HCT116 (cell line): ENCODE measurements at regions not wholly inside any gene's neighbourhood (a gene's known extent, or its start where the extent isn't known, plus 50 kb on each side); places are given as distances from the start of the nearest gene placed in this dataset.

Source experiments
- ATAC-seq: fragments of 200-7000 bp; cut with Tn5 transposase; 2 replicates; pipeline ENCODE4 v1.9.1; 2020; ENCODE audit warnings: mild to moderate bottlenecking, moderate library complexity
- BruUV-seq: library from RNA; stranded (reverse); fragments of 400-500 nt; replicated peaks from 2 replicates; lab custom pipeline; 2021; lab: Mats Ljungman, UMichigan
- CTCF ChIA-PET: fragments of 300-600 bp; sonication (Branson Sonifier 250); formaldehyde crosslinking; loops from one replicate; lab custom pipeline; 2021; ENCODE audit warnings: antibody characterized with exemption; lab: Charles Lee
- POLR2A ChIA-PET: fragments of 300-600, 350-600 bp; sonication (Branson Sonifier 250); formaldehyde crosslinking; loops from one replicate; lab custom pipeline; 2021; ENCODE audit warnings: antibody characterized with exemption; lab: Charles Lee
- RAD21 ChIA-PET, 2 experiments: fragments of 300-600 bp; sonication (Branson Sonifier 250); formaldehyde crosslinking; loops; one replicate each; lab custom pipeline; 2023; ENCODE audit warnings: low total read pairs in 2 of 2; ENCODE audit not compliant: uncharacterized antibody in 2 of 2, unreplicated experiment in 2 of 2, low non-redundant PET in 1 of 2; lab: Charles Lee
- DNase-seq: peaks from one replicate; pipeline ENCODE4 v3.0.0-alpha.2; 2010; ENCODE audit warnings: low read depth, low spot score
- H2AFZ ChIP-seq: fragments of 200-600 bp; shearing (Covaris generic), sonication (generic); 2 replicates; pipeline ENCODE4 v1.6.1; 2017; ENCODE audit warnings: low read depth, mixed run types, mixed read lengths, antibody characterized with exemption, low read length; ENCODE audit not compliant: poor library complexity, severe bottlenecking
- H3K27ac ChIP-seq: 2 replicates; pipeline ENCODE4 v1.5.1; 2012; ENCODE audit warnings: low read depth, low read length
- H3K27me3 ChIP-seq: fragments of 200-600 bp; sonication (generic); 2 replicates; pipeline ENCODE4 v1.6.1; 2016; ENCODE audit warnings: mixed run types, low read length, mixed read lengths; ENCODE audit not compliant: insufficient read depth
- H3K36me3 ChIP-seq, 2 experiments: fragments of 200-500 bp in 1 of 2; fragments of 200-600 bp in 1 of 2; sonication (Bioruptor generic) in 1 of 2; sonication (generic) in 1 of 2; 2 replicates each; pipeline versions ENCODE4 v1.5.1 to v1.6.1; 2014 to 2016; ENCODE audit warnings: low read length in 2 of 2, inconsistent platforms in 1 of 2, mixed read lengths in 1 of 2, mixed run types in 1 of 2; ENCODE audit not compliant: insufficient read depth in 2 of 2, control insufficient read depth in 1 of 2
- H3K4me1 ChIP-seq, 2 experiments: fragments of 200-600 bp in 1 of 2; sonication (generic) in 1 of 2; 2 replicates each; pipeline versions ENCODE4 v1.5.1 to v1.6.1; 2012 to 2017; ENCODE audit warnings: low read length in 2 of 2, inconsistent platforms in 1 of 2, mild to moderate bottlenecking in 1 of 2, mixed read lengths in 1 of 2, mixed run types in 1 of 2, moderate library complexity in 1 of 2; ENCODE audit not compliant: insufficient read depth in 2 of 2, control insufficient read depth in 1 of 2
- H3K4me2 ChIP-seq: fragments of 200-600 bp; sonication (generic); 2 replicates; pipeline ENCODE4 v1.6.1; 2017; ENCODE audit warnings: mixed run types, low read length, mixed read lengths
- H3K4me3 ChIP-seq, 2 experiments: fragments of 200-600 bp in 1 of 2; sonication (generic) in 1 of 2; replicated peaks in 1 of 2; 2 replicates each; pipeline ENCODE4 v1.5.1; 2011 to 2016; ENCODE audit warnings: low read length in 2 of 2, control low read depth in 1 of 2, low read depth in 1 of 2, mild to moderate bottlenecking in 1 of 2, mixed read lengths in 1 of 2, mixed run types in 1 of 2
- H3K79me2 ChIP-seq: fragments of 200-600 bp; sonication (generic); 2 replicates; pipeline ENCODE4 v1.6.1; 2017; ENCODE audit warnings: mild to moderate bottlenecking, mixed run types, low read length, moderate library complexity, mixed read lengths; ENCODE audit not compliant: insufficient read depth
- H3K9ac ChIP-seq: fragments of 200-600 bp; sonication (generic); 2 replicates; pipeline ENCODE4 v1.6.1; 2016; ENCODE audit warnings: low read length, mixed read lengths
- H3K9me2 ChIP-seq: fragments of 200-600 bp; sonication (generic), shearing (Covaris generic); 2 replicates; pipeline ENCODE4 v1.6.1; 2017; ENCODE audit warnings: mixed run types, mild to moderate bottlenecking, moderate library complexity; ENCODE audit not compliant: insufficient read depth
- H3K9me3 ChIP-seq, 2 experiments: fragments of 200-500 bp in 1 of 2; fragments of 200-600 bp in 1 of 2; sonication (Bioruptor generic) in 1 of 2; sonication (generic) in 1 of 2; 2 replicates each; pipeline ENCODE4 v1.6.1; 2014 to 2017; ENCODE audit warnings: low read length in 2 of 2, mixed read lengths in 2 of 2, inconsistent platforms in 1 of 2, low read depth in 1 of 2, mild to moderate bottlenecking in 1 of 2, mixed run types in 1 of 2, moderate library complexity in 1 of 2; ENCODE audit not compliant: control insufficient read depth in 1 of 2, insufficient read depth in 1 of 2
- H4K20me1 ChIP-seq: fragments of 200-600 bp; sonication (generic), shearing (Covaris generic); 2 replicates; pipeline ENCODE4 v1.6.1; 2017; ENCODE audit warnings: mixed run types, mild to moderate bottlenecking, moderate library complexity; ENCODE audit not compliant: insufficient read depth
- CTCF ChIP-seq, 3 experiments: fragments of 200-600 bp in 1 of 3; sonication (generic) in 1 of 3; IDR thresholded peaks in 2 of 3; conservative IDR thresholded peaks in 1 of 3; 2 replicates each; pipeline ENCODE4 v1.5.1; 2012 to 2017; ENCODE audit warnings: low read depth in 2 of 3, low read length in 2 of 3, antibody characterized with exemption in 1 of 3, borderline replicate concordance in 1 of 3, control low read depth in 1 of 3, mild to moderate bottlenecking in 1 of 3, mixed read lengths in 1 of 3, mixed run types in 1 of 3, moderate library complexity in 1 of 3; ENCODE audit not compliant: insufficient read depth in 1 of 3
- EGR1 ChIP-seq: IDR thresholded peaks from 2 replicates; pipeline ENCODE4 v1.6.1; 2012; ENCODE audit warnings: low read depth
- ELF1 ChIP-seq: IDR thresholded peaks from 2 replicates; pipeline ENCODE4 v1.6.1; 2012; ENCODE audit warnings: low read depth, borderline replicate concordance
- EZH2 ChIP-seq: fragments of 200-600 bp; sonication (generic); IDR thresholded peaks from 2 replicates; pipeline ENCODE4 v1.6.1; 2017; ENCODE audit warnings: antibody characterized with exemption, mixed run types
- FOSL1 ChIP-seq: IDR thresholded peaks from 2 replicates; pipeline ENCODE4 v1.6.1; 2012; ENCODE audit warnings: low read depth
- RAD21 ChIP-seq: IDR thresholded peaks from 2 replicates; pipeline ENCODE4 v1.6.1; 2012; ENCODE audit warnings: low read depth, mild to moderate bottlenecking
- REST ChIP-seq: IDR thresholded peaks from 2 replicates; pipeline ENCODE4 v1.6.1; 2012; ENCODE audit warnings: low read depth
- SIN3A ChIP-seq: IDR thresholded peaks from 2 replicates; pipeline ENCODE4 v1.6.1; 2012; ENCODE audit warnings: low read depth
- SRF ChIP-seq: IDR thresholded peaks from 2 replicates; pipeline ENCODE4 v1.6.1; 2012; ENCODE audit warnings: low read depth
- ZBTB33 ChIP-seq: IDR thresholded peaks from 2 replicates; pipeline ENCODE4 v1.6.1; 2011; ENCODE audit warnings: mild to moderate bottlenecking, low read length, moderate library complexity; ENCODE audit not compliant: insufficient replicate concordance; ENCODE audit errors: extremely low read depth
- ZNF274 ChIP-seq: fragments of 200-500 bp; sonication (Bioruptor generic); IDR thresholded peaks from 2 replicates; pipeline ENCODE4 v1.6.1; 2014; ENCODE audit warnings: mild to moderate bottlenecking, low read depth, low read length, inconsistent platforms
- intact Hi-C: fragments of 100-400 bp; cut with micrococcal nuclease; formaldehyde crosslinking; loops from 2 replicates; pipeline ENCODE4 v1.10.0; 2022

GRCh38 chr1:8239039-8239305, 78.9 kb upstream of the SLC45A1 start (continued):
- TF ChIP-seq CTCF (IDR thresholded peaks at IDR 0.05 in 2 of 3, conservative IDR thresholded peaks at IDR 0.05 in 1 of 3; ENCODE audit: borderline replicate concordance in 1 of 3, insufficient read depth in 1 of 3, low read depth in 2 of 3, low read length in 2 of 3), result peak in 2 of 3 experiments; percentile 28 to 40; a peak in 3 of 6 replicates
- peak; percentile 42 for TF ChIP-seq RAD21

GRCh38 chr1:8238141-8239038, 79.5 kb upstream of the SLC45A1 start:
- Histone ChIP-seq H3K9ac (peak overlapping the region; percentile 25), H3K9me2 (no peaks in the 10 kb centered on the region), H3K27ac (peak overlapping the region; percentile 62), H3K4me2 (peak overlapping the region; percentile 54), H2AFZ (peak overlapping the region; percentile 74), H3K9me3 (no peaks in the 10 kb centered on the region), H4K20me1 (no peaks in the 10 kb centered on the region), H3K4me1 (peaks cover 25 to 46% of the 10 kb centered on the region in 2 experiments), H3K36me3 (no peaks in the 10 kb centered on the region), H3K27me3 (no peaks in the 10 kb centered on the region), H3K79me2 (no peaks in the 10 kb centered on the region), H3K4me3 (peak overlapping the region in 1 of 2 experiments; percentile 7; a peak in 1 of 4 replicates)
- ChIA-PET POLR2A (interaction anchor here (0.7 to 0.9 kb wide), 4 partner anchors 43 to 50 kb away, joined by 3 to 4 read pairs (median 3); no protein-coding TSS in a partner anchor), RAD21 (interaction anchor here (0.7 to 1.3 kb wide), 4 partner anchors 8 to 134 kb away, joined by 4 to 8 read pairs (median 5); no protein-coding TSS in a partner anchor), CTCF (interaction anchor here (0.9 kb wide), 1 partner anchor 105 kb away, joined by 4 read pairs; no protein-coding TSS in a partner anchor)
- no peak for DNase-seq
- intact Hi-C loops, result no loop called here
- peak; percentile 10; the same call in 1 of the 2 replicates for ATAC-seq
- BruUV-seq, result no TSS peak
- TF ChIP-seq SRF (no peak), CTCF (IDR thresholded peaks at IDR 0.05 in 2 of 3, conservative IDR thresholded peaks at IDR 0.05 in 1 of 3; ENCODE audit: borderline replicate concordance in 1 of 3, insufficient read depth in 1 of 3, low read depth in 2 of 3, low read length in 2 of 3) (no peak), ZBTB33 (no peak), SIN3A (no peak), ELF1 (no peak), ZNF274 (no peak), EZH2 (no peak), EGR1 (no peak), REST (no peak), RAD21 (0 out of 2 replicates have a peak, but pooled peaks have one; percentile 8), FOSL1 (no peak)
